HG02870 (cell line): ENCODE measurements at regions not wholly inside any gene's neighbourhood (a gene's known extent, or its start where the extent isn't known, plus 50 kb on each side); places are given as distances from the start of the nearest gene placed in this dataset.
"Not testable (repeated sequence)": the region's sequence is repeated elsewhere in the genome, so short reads cannot be mapped to it uniquely, and the experiment has no call there.

Experiments used
- ATAC-seq: cut with Tn5 transposase; IDR thresholded peaks from one replicate; pipeline ENCODE4 v1.9.1; 2021; ENCODE audit warnings: mild to moderate bottlenecking, moderate library complexity; ENCODE audit not compliant: unreplicated experiment

DNA sequence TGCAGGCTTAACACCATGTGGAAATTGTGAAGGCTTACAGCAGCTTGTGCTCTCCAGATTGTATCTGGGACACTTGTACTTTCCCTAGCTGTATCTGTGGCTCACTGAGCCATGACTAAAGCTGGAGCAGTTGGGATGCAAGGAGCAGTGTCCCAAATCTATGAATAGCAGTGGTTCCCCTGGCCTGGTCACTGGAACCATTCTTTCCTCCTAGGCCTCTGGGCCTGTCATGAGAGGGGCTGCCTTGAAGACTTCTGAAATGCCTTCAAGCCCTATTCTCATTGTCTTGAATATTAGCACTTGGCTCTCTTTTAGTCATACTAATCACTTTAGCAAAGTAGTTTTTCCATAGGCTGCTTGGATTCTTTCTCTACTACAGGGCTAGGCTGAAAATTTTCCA is 186.8 kb upstream of the LRATD1 start:
- no peak for ATAC-seq

DNA sequence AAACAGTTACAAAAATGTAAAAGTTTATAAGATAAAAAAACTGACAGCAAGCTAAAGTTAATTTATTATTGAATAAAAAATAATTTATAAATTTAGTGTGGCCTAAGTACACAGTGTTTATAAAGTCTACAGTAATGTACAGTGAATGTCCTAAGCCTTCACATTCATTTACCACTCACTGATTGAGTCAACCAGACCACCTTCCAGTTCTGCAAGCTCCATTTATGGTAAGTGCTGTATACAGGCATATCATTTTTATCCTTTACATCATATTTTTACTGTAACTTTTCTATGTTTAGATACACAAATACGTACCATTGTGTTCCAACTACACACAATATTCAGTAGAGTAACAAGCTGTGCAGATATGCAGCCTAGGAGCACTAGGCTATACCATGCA is 184.2 kb upstream of the LRATD1 start:
- no peak for ATAC-seq

DNA sequence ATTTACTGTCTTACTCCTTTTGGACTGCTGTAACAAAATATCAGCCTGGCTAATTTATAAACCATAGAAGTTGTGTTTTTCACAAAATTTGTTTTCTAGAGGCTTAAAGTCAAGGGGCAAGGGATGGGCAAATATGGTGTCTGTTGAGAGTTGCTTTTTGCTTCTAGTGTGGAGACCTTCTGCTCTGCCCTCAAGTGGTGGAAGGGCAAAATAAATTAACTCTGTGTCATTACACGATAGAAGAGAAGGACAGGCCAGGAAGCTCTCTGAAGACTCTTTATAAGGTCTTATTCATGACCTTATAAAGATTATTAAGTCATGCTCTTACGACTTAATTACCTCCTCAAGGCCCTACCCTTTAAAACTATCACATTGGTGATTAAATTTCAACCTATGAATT is 181.2 kb upstream of the LRATD1 start:
- no peak for ATAC-seq

DNA sequence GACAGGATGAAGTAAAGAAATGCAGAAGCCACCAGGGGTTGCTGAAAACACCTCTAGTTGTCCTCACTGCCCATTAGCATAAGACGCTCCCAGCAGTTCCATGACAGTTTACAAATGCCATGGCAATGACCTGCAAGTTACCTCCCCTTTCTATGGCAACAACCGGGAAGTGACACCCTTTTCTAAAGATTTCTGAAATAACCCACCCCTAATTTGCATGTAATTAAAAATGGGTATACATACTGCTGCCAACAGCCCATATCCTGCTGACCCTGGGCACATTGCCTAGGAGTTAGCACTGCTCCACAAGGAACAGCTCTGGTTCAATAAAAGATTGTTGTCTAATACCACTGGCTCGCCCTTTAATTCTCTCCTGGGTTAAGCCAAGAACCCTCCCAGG is 178.3 kb upstream of the LRATD1 start:
- no peak for ATAC-seq

- no peak for ATAC-seq
Measured at GRCh38 chr2:14459786-14460325, 172.7 kb upstream of the LRATD1 start.

- ATAC-seq: no peak
Measured at GRCh38 chr2:14475994-14476393, 156.5 kb upstream of the LRATD1 start.

- no peak for ATAC-seq
Measured at GRCh38 chr2:14479486-14479885, 153.0 kb upstream of the LRATD1 start.

- no peak for ATAC-seq
Measured at GRCh38 chr2:14480120-14480519, 152.4 kb upstream of the LRATD1 start.

- ATAC-seq: no peak
Measured at GRCh38 chr2:14480906-14481305, 151.6 kb upstream of the LRATD1 start.

DNA sequence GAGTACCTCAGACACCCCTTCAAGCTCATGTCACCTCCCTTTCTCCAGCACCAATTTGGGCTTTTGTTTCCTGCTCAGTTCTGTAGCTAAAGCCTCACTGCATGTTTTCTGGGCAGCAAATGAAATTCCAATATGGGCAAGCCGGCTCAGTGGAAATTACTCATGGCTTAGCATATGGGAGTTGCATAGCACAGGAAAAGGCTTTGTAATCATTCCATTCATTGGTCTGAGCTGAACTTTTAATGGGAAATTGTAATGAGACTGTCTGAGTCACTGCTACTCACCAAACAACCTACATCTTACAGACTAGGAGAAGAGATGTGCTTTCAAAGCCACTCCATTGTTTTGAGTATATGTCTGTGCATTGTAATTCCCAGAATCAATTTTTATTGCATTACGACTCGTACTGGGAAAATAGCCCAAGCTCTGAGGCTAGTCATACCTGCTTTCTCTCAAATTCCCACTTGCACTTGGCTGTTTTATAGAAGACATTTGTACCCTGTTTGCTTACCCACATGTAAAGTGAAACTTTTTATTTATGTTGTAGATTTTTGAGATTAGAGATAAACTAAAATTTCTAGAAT is 139.5 kb upstream of the LRATD1 start:
- no peak for ATAC-seq

GRCh38 chr2:14494759-14495158 is 137.8 kb upstream of the LRATD1 start:
- ATAC-seq: no peak

GRCh38 chr2:14501061-14501460 is 131.5 kb upstream of the LRATD1 start:
- no peak for ATAC-seq

GRCh38 chr2:14506955-14507354 is 125.6 kb upstream of the LRATD1 start:
- not testable (repeated sequence) for ATAC-seq

DNA sequence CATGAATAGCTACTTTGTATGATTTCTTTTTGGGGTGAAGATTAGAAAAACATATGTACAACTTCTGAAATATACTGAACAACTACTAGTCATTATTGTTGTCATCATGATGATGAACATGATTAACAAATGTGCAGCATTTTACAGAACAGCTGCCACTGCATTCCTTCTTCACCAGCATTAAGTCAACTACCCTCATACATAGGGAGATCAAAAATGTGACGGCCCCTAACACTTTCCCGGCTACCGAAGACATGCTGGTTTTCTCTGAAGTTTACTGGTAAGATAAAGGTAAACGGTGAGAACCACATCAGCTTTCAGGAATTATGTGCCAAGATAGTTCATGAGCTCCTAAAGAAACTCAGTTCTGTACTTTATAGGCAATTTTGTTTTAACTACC is 121.0 kb upstream of the LRATD1 start:
- ATAC-seq: no peak

GRCh38 chr2:14513903-14514302 is 118.6 kb upstream of the LRATD1 start:
- no peak for ATAC-seq

DNA sequence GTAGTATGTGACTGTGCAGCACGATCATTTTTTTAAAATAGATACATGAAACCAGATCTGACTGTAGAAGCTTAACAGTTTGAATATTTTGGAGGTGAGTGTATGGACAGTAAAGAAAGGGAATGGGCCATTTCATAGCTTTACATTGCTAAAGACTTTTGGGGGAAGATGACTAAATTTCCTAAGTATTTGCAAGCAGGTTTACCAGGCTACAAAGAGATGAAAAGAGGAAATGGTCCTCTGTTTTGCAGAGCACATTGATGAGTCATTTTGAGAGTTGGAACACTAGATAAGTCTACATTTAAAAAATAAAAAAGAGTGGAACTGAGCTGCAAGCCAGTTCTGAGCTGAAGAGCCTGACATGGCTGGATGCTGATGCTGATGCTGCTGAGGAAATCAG is 115.7 kb upstream of the LRATD1 start:
- no peak for ATAC-seq

GRCh38 chr2:14517731-14518130 is 114.8 kb upstream of the LRATD1 start:
- no peak for ATAC-seq

DNA sequence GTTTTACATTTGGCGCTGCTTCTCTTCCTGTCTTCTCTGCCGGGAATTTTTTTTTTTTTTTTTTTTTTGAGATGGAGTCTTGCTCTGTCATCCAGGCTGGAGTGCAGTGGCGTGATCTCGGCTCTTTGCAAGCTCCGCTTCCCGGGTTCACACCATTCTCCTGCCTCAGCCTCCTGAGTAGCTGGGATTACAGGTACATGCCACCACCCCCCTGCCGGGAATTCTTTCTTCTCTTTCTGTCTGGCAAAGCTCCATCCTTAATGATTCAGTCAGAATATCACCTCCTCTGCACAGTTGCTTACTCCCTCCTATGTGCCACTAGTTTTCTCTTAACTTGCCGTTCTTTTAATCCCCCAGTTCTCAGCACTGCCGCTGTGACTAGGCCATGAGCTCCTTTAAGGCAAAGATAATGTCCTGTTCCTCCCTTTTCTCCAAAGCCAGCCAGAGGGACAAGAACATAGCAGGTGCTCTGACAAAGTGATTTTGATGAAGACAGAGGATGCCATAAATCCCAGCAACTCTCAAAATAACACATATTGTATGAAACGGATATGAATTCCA is 112.1 kb upstream of the LRATD1 start:
- no peak for ATAC-seq

GRCh38 chr2:14524041-14524802 is 108.3 kb upstream of the LRATD1 start:
- no peak for ATAC-seq

DNA sequence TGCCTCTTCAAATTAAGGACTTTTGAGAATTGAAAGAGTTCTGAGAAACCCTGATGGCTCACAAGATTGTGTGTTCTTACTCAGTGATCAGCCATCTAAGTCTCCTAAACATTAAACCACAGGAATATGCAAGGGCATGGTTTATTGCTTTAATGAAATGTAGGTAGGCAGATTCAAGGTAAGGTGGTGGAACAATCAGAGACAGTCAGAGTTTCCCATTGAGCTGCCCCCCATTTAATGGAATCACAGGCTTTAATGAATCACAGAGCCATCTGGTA is 107.8 kb upstream of the LRATD1 start:
- no peak for ATAC-seq

- ATAC-seq: no peak
Measured at GRCh38 chr2:14530506-14530905, 102.0 kb upstream of the LRATD1 start.

DNA sequence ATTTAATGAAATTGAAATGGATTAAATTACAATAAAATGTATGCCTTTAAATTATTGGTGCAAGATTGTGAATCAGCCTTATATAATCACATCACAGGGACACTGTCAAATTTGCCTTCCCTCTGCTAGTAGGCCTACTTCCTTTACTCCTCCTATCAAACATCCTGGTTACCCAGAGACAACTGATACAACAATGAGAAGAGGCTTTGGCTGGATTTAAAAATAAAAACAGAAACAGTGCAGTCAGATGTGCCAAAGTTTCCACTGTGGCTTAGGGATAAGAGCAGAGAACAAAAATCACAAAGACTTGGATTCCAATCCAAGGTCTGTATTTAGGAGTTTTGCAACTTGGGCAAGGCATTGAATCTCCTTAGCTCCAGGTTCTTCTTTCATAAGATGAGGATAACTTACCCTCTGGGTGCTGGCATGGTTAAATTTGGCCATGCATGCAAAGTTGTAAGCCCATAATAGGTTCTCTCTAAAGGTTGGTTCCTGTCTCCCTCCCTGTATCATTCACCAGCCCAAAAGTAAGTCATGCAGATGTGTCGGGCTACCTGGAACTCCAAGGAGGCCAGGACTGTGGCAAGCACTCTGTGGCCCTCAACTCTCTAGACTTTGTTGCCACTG is 99.3 kb upstream of the LRATD1 start:
- ATAC-seq: no peak
